ENCODE measurements at regions not wholly inside any gene's neighbourhood (a gene's known extent, or its start where the extent isn't known, plus 50 kb on each side); places are given as distances from the start of the nearest gene placed in this dataset.

DNA sequence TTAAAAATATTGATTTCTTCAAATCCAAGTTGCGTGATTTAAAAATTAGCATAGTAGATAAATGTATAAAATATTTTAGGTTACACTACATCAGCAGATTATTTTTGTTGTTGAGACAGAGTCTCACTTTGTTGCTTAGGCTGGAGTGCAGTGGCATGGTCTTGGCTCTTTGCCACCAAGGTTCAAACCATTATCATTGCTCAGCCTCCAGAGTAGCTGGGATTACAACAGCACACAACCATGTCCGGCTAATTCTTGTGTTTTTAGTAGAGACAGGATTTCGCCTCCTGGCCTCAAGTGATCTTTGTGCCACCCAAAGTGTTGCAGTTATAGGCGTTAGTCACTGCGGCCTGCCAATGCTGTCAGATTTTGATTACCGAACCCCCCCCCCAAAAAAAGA lies 1390.5 kb upstream of the TENM3 start:
- SMC1A ChIA-PET (ENCODE audit: uncharacterized antibody, unreplicated experiment) = no interaction called here
- RAD21 ChIA-PET (ENCODE audit: unreplicated experiment) = no interaction called here
- intact Hi-C loops (cut with micrococcal nuclease; ENCODE audit: unreplicated experiment) = no loop called here
- Histone ChIP-seq H2AFZ (ENCODE audit: control insufficient read depth, low read depth, low read length) (no peak overlapping the region), H3K4me2 (ENCODE audit: control insufficient read depth, insufficient read depth) (no peak overlapping the region), H3K4me1 (ENCODE audit: control insufficient read depth, insufficient read depth, low read length) (no peaks in the 10 kb centered on the region), H3K79me2 (ENCODE audit: control insufficient read depth, insufficient read depth, low read length) (no peaks in the 10 kb centered on the region), H4K20me1 (ENCODE audit: control insufficient read depth, insufficient read depth) (no peaks in the 10 kb centered on the region), H3K36me3 (ENCODE audit: control insufficient read depth in 2 of 2, insufficient read depth in 2 of 2, low read length in 1 of 2) (no peaks in the 10 kb centered on the region), H3K27me3 (replicated peaks in 1 of 2; ENCODE audit: control insufficient read depth in 2 of 2, insufficient read depth in 2 of 2, low read length in 1 of 2) (no peaks in the 10 kb centered on the region), H3K27ac (ENCODE audit: control insufficient read depth, insufficient read depth) (no peak overlapping the region), H3K4me3 (no peak overlapping the region), H3K9me3 (replicated peaks; ENCODE audit: control insufficient read depth, insufficient read depth, low read length) (no peaks in the 10 kb centered on the region), H3K9ac (ENCODE audit: control insufficient read depth, insufficient read depth, low read length) (no peak overlapping the region)
- in situ Hi-C loops (cut with MboI) = no loop called here
- POLR2A ChIA-PET = no interaction called here
- CTCF ChIA-PET = no interaction called here
- TF ChIP-seq, protein P1, sequence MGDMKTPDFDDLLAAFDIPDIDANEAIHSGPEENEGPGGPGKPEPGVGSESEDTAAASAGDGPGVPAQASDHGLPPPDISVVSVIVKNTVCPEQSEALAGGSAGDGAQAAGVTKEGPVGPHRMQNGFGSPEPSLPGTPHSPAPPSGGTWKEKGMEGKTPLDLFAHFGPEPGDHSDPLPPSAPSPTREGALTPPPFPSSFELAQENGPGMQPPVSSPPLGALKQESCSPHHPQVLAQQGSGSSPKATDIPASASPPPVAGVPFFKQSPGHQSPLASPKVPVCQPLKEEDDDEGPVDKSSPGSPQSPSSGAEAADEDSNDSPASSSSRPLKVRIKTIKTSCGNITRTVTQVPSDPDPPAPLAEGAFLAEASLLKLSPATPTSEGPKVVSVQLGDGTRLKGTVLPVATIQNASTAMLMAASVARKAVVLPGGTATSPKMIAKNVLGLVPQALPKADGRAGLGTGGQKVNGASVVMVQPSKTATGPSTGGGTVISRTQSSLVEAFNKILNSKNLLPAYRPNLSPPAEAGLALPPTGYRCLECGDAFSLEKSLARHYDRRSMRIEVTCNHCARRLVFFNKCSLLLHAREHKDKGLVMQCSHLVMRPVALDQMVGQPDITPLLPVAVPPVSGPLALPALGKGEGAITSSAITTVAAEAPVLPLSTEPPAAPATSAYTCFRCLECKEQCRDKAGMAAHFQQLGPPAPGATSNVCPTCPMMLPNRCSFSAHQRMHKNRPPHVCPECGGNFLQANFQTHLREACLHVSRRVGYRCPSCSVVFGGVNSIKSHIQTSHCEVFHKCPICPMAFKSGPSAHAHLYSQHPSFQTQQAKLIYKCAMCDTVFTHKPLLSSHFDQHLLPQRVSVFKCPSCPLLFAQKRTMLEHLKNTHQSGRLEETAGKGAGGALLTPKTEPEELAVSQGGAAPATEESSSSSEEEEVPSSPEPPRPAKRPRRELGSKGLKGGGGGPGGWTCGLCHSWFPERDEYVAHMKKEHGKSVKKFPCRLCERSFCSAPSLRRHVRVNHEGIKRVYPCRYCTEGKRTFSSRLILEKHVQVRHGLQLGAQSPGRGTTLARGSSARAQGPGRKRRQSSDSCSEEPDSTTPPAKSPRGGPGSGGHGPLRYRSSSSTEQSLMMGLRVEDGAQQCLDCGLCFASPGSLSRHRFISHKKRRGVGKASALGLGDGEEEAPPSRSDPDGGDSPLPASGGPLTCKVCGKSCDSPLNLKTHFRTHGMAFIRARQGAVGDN (IDR thresholded peaks at IDR 0.05) = no peak
- TF ChIP-seq SIN3A (IDR thresholded peaks at IDR 0.05; ENCODE audit: low read depth, low read length) (no peak), YY1 (IDR thresholded peaks at IDR 0.05; ENCODE audit: low read depth, low read length) (no peak), BRCA1 (IDR thresholded peaks at IDR 0.05; ENCODE audit: low read depth, low read length) (no peak), SREBF1 (IDR thresholded peaks at IDR 0.05; ENCODE audit: low read length) (no peak), CHD2 (IDR thresholded peaks at IDR 0.05; ENCODE audit: borderline replicate concordance, low read depth, low read length) (no peak), SMAD5 (IDR thresholded peaks at IDR 0.05; ENCODE audit: low read depth) (no peak), MEF2A (IDR thresholded peaks at IDR 0.05; ENCODE audit: insufficient read depth, low read depth, low read length) (no peak), IKZF1 (conservative IDR thresholded peaks at IDR 0.05) (no peak), BCL11A (IDR thresholded peaks at IDR 0.05; ENCODE audit: low read depth, low read length) (no peak), POLR2A (IDR thresholded peaks at IDR 0.05; ENCODE audit: low read depth, low read length) (no peak)
- 26% methylated on average over 6 of the region's 6 CpGs for WGBS (ENCODE audit: insufficient coverage, insufficient replicate concordance, low lambda C conversion rate, missing lambda C conversion rate)
- BruUV-seq (replicated peaks) = no TSS peak
- no peak for FAIRE-seq
- ATAC-seq = no peak
- no peak for DNase-seq (ENCODE audit: low read depth, low spot score)

All from GM12878 (cell line).